AML-193 (cell line): ENCODE measurements at regions not wholly inside any gene's neighbourhood (a gene's known extent, or its start where the extent isn't known, plus 50 kb on each side); places are given as distances from the start of the nearest gene placed in this dataset.
"Not testable (repeated sequence)": the region's sequence is repeated elsewhere in the genome, so short reads cannot be mapped to it uniquely, and the experiment has no call there.

Experiments
- DNase-seq, 2 experiments: peaks; one replicate each; lab custom pipeline; 2025; lab: John Stamatoyannopoulos, UW

- DNase-seq, result no peak
These were observed 122.9 kb upstream of the SMURF2 start for GRCh38 chr17:64785011-64785421.

GRCh38 chr17:64784353-64785010, 122.4 kb upstream of the SMURF2 start:
- DNase-seq, result no peak

GRCh38 chr17:64783556-64784352, 121.6 kb upstream of the SMURF2 start:
- no peak for DNase-seq

GRCh38 chr17:64783031-64783461, 120.9 kb upstream of the SMURF2 start:
- no peak for DNase-seq

GRCh38 chr17:64781810-64782555, 119.9 kb upstream of the SMURF2 start:
- no peak for DNase-seq

- peak; percentile 77 to 78 for DNase-seq
These were observed 119.1 kb upstream of the SMURF2 start for GRCh38 chr17:64781014-64781756.

- peak; percentile 44 to 46 for DNase-seq
These were observed 118.2 kb upstream of the SMURF2 start for GRCh38 chr17:64780096-64781013.

- no peak for DNase-seq
These were observed 117.4 kb upstream of the SMURF2 start for GRCh38 chr17:64779376-64780095.

GRCh38 chr17:64779098-64779375, 116.9 kb upstream of the SMURF2 start:
- DNase-seq, result not testable (repeated sequence)

GRCh38 chr17:64778240-64779097, 116.4 kb upstream of the SMURF2 start:
- DNase-seq, result no peak

GRCh38 chr17:64777415-64778239, 115.5 kb upstream of the SMURF2 start:
- DNase-seq, result no peak

GRCh38 chr17:64776720-64777414, 114.8 kb upstream of the SMURF2 start:
- DNase-seq, result peak; percentile 87 to 89

GRCh38 chr17:64775701-64776570, 113.8 kb upstream of the SMURF2 start:
- no peak for DNase-seq

- no peak for DNase-seq
These were observed 112.9 kb upstream of the SMURF2 start for GRCh38 chr17:64774888-64775540.

- peak in 1 of 2 experiments; percentile 18 for DNase-seq
These were observed 112.0 kb upstream of the SMURF2 start for GRCh38 chr17:64773836-64774761.
